GM19455 (cell line): ENCODE measurements at regions not wholly inside any gene's neighbourhood (a gene's known extent, or its start where the extent isn't known, plus 50 kb on each side); places are given as distances from the start of the nearest gene placed in this dataset.
"Not testable (repeated sequence)": the region's sequence is repeated elsewhere in the genome, so short reads cannot be mapped to it uniquely, and the experiment has no call there.

Experiments
- ATAC-seq: cut with Tn5 transposase; IDR thresholded peaks from one replicate; pipeline ENCODE4 v1.9.1; 2021; ENCODE audit not compliant: unreplicated experiment

DNA sequence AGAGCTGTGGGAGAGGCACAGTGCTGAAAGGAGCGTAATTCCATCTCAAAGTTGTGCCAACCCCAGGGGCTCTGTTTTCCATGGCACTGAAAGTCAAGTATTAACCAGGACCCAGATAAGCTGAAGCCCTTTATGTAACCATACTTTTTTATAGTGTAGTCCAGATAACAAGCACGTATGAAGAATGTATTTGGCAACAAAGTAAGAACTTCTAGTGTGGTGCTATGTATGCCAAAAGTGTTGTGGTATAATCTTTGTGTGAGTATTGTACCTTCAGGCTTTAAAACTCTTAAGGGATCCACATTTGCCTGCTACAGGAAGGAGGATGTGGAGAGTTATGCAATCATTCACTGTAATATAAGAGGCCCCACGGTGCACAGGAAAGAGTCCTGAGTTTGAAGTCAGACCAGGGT lies 129.4 kb downstream of the IBTK start:
- no peak for ATAC-seq

- ATAC-seq: no peak
These were observed 132.8 kb downstream of the IBTK start for GRCh38 chr6:82114748-82115147.

DNA sequence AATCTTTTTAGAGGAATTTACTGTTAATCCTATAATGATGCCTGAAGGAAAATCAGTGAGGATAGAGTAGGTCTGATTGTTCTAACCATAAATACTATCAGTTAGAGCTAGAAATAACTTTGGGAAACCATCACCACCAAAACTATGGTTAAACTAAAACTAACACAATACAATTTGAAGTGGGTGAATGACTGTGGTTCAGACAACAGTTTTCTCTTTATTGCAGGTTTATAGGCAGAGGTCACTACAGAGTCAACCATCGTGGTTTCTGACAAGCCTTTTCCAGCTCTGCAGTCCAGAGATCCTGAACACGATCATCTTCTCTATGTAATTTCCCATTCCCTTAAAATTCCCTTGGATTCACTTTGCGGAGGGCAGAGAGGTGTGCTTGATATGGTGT lies 134.3 kb downstream of the IBTK start:
- ATAC-seq: no peak

DNA sequence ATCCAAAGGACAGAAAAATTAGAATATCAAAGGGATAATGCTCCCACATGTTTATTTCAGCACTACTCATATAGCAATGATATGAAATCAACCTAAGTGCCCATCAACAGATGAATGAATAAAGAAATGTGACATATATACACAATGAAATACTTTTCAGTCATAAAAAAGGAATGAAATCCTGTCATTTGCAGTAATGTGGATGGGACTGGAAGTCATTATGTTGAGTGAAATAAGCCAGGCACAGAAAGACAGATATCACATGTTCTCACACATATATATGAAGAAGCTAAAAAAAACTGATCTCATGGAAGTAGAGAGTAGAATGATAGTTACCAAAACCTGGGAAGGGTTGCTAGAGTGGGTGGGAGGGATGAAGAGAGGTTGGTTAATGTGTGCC lies 135.7 kb downstream of the IBTK start:
- ATAC-seq: no peak

DNA sequence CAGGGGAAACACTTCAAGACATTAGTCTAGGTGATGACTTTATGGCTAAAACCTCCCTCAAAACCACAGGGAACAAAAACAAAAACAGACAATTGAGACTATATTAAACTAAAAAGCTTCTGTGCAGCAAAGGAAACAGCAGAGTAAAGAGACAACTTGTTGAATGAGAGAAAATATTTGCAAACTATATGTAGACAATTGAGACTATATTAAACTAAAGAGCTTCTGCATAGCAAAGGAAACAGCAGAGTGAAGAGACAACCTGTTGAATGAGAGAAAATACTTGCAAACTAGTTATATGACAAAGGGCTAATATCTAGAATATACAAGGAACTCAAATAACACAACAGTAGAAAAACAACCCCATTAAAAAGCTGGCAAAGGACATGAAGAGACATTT lies 136.4 kb downstream of the IBTK start:
- no peak for ATAC-seq

DNA sequence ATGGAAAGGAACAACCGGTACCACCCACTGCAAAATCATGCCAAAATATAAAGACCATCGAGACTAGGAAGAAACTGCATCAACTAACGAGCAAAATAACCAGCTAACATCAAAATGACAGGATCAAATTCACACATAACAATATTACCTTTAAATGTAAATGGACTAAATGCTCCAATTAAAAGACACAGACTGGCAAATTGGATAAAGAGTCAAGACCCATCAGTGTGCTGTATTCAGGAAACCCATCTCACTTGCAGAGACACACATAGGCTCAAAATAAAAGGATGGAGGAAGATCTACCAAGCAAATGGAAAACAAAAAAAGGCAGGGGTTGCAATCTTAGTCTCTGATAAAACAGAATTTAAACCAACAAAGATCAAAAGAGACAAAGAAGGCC lies 144.4 kb downstream of the IBTK start:
- not testable (repeated sequence) for ATAC-seq

DNA sequence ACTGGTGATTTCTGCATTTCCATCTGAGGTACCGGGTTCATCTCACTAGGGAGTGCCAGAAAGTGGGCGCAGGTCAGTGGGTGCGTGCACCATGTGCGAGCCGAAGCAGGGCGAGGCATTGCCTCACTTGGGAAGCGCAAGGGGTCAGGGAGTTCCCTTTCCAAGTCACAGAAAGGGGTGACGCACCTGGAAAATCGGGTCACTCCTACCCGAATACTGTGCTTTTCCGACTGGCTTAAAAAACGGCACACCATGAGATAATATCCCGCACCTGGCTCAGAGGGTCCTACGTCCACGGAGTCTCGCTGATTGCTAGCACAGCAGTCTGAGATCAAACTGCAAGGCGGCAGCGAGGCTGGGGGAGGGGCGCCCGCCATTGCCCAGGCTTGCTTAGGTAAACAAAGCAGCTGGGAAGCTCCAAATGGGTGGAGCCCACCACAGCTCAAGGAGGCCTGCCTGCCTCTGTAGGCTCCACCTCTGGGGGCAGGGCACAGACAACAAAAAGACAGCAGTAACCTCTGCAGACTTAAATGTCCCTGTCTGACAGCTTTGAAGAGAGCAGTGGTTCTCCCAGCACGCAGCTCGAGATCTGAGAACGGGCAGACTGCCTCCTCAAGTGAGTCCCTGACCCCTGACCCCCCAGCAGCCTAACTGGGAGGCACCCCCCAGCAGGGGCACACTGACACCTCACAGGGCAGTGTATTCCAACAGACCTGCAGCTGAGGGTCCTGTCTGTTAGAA lies 146.0 kb downstream of the IBTK start:
- ATAC-seq: not testable (repeated sequence)

- ATAC-seq: not testable (repeated sequence)
These were observed 146.8 kb downstream of the IBTK start for GRCh38 chr6:82100763-82101162.

DNA sequence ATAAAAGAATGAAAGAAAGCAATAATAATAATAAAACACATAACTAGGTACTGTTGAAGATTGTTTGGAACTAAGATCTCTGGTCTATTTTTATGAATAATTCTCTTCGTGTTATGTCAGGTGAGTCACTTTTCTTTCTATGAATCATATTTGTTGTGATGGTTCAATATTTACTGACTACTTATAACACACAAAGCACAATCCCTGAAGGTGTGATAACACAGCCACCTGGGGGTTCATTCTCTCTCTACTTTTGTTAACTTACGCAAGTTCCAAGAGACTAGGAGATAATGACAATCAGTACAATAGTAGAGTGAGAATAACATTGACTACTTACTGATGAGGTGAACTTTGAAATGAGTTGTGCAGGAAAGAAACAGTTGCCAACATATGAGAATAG lies 149.9 kb downstream of the IBTK start:
- no peak for ATAC-seq

DNA sequence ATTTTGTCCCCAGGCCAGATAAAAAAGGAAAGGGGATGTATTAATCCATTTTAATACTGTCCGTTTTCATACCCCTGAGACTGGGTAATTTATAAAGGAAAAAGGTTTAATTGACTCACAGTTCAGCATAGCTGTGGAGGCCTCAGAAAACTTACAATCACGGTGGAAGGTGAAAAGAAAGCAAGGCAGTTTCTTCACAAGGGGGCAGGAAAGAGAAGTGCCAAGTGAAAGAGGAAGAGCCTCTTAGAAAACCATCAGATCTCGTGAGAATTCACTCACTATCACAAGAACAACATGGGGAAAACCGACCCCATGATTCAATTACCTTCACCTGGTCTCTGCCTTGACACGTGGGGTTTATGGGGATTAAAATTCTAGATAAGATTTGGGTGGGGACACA lies 152.5 kb downstream of the IBTK start:
- no peak for ATAC-seq

GRCh38 chr6:82094166-82094806 lies 153.3 kb downstream of the IBTK start:
- no peak for ATAC-seq

DNA sequence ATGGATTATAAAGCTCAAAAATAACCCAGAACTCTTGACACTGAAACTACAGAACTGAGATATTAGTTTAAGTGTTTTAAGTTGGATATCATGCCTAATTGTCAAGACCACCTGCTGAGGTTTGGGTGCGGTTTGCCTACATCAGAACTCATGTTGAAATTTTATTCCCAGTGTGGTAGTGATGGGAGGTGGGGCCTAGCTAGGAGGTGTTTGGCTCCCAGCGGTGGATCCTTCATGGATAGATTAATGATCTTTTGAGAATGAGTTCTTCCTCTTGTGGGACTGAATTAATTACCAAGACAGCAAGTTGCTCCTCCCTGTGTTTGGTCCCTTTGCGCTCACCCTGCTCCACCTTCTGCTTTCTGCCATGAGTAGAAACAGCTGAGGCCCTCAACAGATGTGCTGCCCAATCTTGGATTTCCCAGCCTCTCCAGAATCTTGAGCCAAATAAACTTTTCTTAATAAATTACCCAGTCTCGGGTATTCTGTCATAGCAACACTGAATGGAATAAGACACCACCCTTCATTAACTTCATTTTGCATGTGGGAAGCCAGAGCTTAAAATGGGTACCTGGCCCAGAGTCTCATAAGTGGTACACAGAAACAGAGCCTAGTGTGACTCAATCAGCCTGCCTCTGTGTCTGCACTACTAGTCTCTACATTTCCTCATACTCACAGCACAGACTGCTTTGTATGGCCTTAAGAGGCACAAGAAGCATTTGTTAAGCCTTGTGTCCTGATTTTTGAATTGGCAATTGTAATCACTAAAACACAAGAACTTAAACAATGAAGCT lies 158.4 kb downstream of the IBTK start:
- ATAC-seq: no peak

DNA sequence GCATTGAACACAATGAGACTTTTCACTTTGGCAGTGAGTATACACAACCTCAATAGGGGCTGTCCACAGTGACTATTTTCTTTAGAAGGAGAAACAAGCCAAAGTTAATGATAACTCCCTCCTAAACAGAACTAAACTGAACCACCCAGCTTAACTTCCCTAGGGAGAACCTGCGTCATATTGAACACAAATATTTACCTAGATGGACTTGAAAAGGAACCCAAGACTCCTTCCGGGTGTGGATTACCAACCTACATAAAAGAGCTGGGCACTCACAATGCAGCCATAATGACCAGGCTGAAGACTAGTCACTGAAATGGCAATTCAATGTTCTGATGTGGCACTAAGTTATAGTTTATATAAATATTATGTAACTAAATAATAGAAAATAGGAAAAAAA lies 160.6 kb downstream of the IBTK start:
- ATAC-seq: no peak

- ATAC-seq: no peak
These were observed 161.8 kb downstream of the IBTK start for GRCh38 chr6:82085701-82086100.

DNA sequence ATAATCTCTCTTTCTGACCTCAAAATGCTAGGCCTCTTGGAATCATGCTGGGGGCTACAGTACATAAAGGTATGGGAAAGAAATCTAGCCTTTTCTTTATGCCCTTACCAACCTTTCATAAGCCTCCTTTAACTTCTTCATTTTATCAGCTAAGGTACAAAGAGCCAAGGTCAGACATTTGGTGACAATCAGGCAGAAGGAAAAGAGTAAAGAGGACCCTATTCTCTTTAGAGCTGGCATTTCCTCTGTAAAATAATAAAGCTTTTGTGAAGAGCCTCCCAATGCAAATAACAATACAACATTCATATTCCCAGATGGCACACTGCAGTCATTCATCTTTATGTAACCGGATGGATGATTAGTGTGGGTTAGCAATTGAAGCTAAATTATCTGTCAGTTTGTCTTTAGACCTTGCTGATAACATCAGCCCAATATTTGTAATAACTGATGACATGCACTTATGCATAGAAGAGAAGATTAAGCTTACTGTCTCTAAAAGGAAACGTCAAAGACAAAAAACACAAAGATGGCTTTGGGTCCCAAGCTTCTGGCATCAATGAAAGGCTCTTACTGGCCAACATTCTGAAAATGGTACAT lies 163.1 kb downstream of the IBTK start:
- ATAC-seq: no peak

GRCh38 chr6:82083646-82084045 lies 163.9 kb downstream of the IBTK start:
- ATAC-seq: no peak

GRCh38 chr6:82080767-82081166 lies 166.8 kb downstream of the IBTK start:
- ATAC-seq: no peak

- no peak for ATAC-seq
These were observed 169.1 kb downstream of the IBTK start for GRCh38 chr6:82078286-82078908.

- ATAC-seq: no peak
These were observed 170.6 kb downstream of the IBTK start for GRCh38 chr6:82076916-82077315.

GRCh38 chr6:82074556-82074955 lies 173.0 kb downstream of the IBTK start:
- no peak for ATAC-seq

- no peak for ATAC-seq
These were observed 174.1 kb downstream of the IBTK start for GRCh38 chr6:82073484-82073883.
